Heart left ventricle (tissue), 16 donors: ENCODE measurements at regions not wholly inside any gene's neighbourhood (a gene's known extent, or its start where the extent isn't known, plus 50 kb on each side); places are given as distances from the start of the nearest gene placed in this dataset.
"Not testable (repeated sequence)": the region's sequence is repeated elsewhere in the genome, so short reads cannot be mapped to it uniquely, and the experiment has no call there.

Source experiments
- ATAC-seq, 4 donors: fragments of 200-7000 bp; cut with Tn5 transposase; one replicate each; pipeline ENCODE4 v1.9.1; 2020 to 2022; ENCODE audit warnings: moderate library complexity in 4 of 4, mild to moderate bottlenecking in 3 of 4, moderate number of reproducible peaks in 1 of 4
- DNase-seq, 5 donors: peaks; one replicate each; pipeline ENCODE4 v3.0.0-alpha.2; 2020
- H3K27ac ChIP-seq, 12 donors: fragments of 200-600 bp; sonication (generic) in 4 of 12; one replicate each; pipeline versions ENCODE4 v1.5.0 to v1.8.0; 2016 to 2022; ENCODE audit warnings: mild to moderate bottlenecking in 2 of 12
- H3K27me3 ChIP-seq, 9 donors: fragments of 200-600 bp; sonication (generic) in 2 of 9; one replicate each; pipeline versions ENCODE4 v1.5.1 to v1.8.0; 2016 to 2022; ENCODE audit warnings: mild to moderate bottlenecking in 3 of 9
- H3K36me3 ChIP-seq, 9 donors: fragments of 200-600 bp; sonication (generic) in 2 of 9; one replicate each; pipeline versions ENCODE4 v1.5.0 to v1.8.0; 2018 to 2022; ENCODE audit warnings: mild to moderate bottlenecking in 2 of 9
- H3K4me1 ChIP-seq, 12 donors: fragments of 200-600 bp; sonication (generic) in 4 of 12; one replicate each; pipeline versions ENCODE4 v1.5.0 to v1.8.0; 2016 to 2022; ENCODE audit warnings: mild to moderate bottlenecking in 3 of 12
- H3K4me3 ChIP-seq, 12 donors: fragments of 200-600 bp; sonication (generic) in 4 of 12; one replicate each; pipeline versions ENCODE4 v1.5.0 to v1.8.0; 2017 to 2022; ENCODE audit warnings: mild to moderate bottlenecking in 9 of 12, moderate library complexity in 4 of 12
- H3K9me3 ChIP-seq, 12 donors: fragments of 200-600 bp; sonication (generic) in 4 of 12; one replicate each; pipeline versions ENCODE4 v1.5.0 to v1.8.0; 2016 to 2022; ENCODE audit warnings: mild to moderate bottlenecking in 1 of 12
- POLR2A ChIP-seq, 2 donors: fragments of 450-650 bp; IDR thresholded peaks; one replicate each; pipeline ENCODE4 v1.6.1; 2017; ENCODE audit warnings: antibody characterized with exemption in 2 of 2, mild to moderate bottlenecking in 2 of 2, moderate library complexity in 2 of 2
- WGBS, 4 donors: extraction: QIAGEN DNeasy Blood & Tissue Kit in 2 of 4; methylation state at CpG; one replicate each; pipeline versions ENCODE4 v1.1.5 to v1.1.7; 2013 to 2018; 5-methylcytosine and 5-hydroxymethylcytosine counted together
- intact Hi-C, 10 donors: fragments of 100-400 bp; cut with DNase I; formaldehyde crosslinking; loops; one replicate each; pipeline versions ENCODE4 v1.11.1 to v1.14.2; 2022
- TF ChIP-seq, protein P1 (sequence below), 12 donors: fragments of 200-600 bp; sonication (generic) in 4 of 12; IDR thresholded peaks; one replicate each; pipeline versions ENCODE4 v1.5.0 to v1.8.0; 2018 to 2022; ENCODE audit warnings: antibody characterized with exemption in 12 of 12, mild to moderate bottlenecking in 5 of 12
- donor health status: ischemic (EF 13 %, LVEDD 7.1; RV severe dilation, severe dysfunction).
- donor health status: healthy with polysubstance abuse.
- donor health status: DM: no; HTN: yes; CAD: no.
- donor health status: DM: no; HTN: no; CAD: no.
- donor health status: ischemic (EF 25% LVEDD 6.9; RV normal size, moderate dysfunction).
- donor health status: ischemic (EF 25% LVEDD 5.7; RV mildly dilated, moderate dysfunction).
- donor health status: healthy.
- donor health status: DM: yes; HTN: yes; CAD: no.
- donor health status: ischemic (EF 35%, LVEDD 5.7; RV mildly dilated, moderate dysfunction).
- donor health status: nonischemic (EF 11% LVEDD 7.7; RV severe dilation, severe dysfunction).
- donor health status: DM: yes; HTN: yes; CAD: no.
- donor health status: PGD.
- donor health status: ischemic (EF 29% LVEDD 5.4; RV normal size, mild dysfunction).
- donor health status: nonischemic (EF 23%, LVEDD 6.1; RV moderate dilation, normal function).

DNA sequence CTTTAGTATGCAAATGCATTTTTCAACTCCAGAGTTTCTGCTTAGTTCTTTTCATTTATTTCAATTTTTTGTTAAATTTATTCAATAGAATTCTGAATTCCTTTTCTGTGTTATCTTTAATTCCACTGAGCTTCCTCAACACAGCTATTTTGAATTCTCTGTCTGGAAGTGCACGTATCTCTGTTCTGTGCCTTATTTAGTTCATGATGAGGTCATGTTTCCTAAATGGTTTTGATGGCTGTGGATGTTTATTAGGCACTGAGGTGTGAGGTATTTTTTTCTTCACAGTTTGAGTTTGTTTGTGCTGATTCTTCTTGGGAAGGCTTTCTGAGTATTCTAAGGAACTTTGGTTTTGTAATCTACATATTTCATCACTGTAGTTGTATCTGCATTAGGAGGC lies 2042.8 kb upstream of the RAG2 start:
- no peak for DNase-seq
- no peak for TF ChIP-seq POLR2A (IDR thresholded peaks at IDR 0.05)
- TF ChIP-seq, protein P1, sequence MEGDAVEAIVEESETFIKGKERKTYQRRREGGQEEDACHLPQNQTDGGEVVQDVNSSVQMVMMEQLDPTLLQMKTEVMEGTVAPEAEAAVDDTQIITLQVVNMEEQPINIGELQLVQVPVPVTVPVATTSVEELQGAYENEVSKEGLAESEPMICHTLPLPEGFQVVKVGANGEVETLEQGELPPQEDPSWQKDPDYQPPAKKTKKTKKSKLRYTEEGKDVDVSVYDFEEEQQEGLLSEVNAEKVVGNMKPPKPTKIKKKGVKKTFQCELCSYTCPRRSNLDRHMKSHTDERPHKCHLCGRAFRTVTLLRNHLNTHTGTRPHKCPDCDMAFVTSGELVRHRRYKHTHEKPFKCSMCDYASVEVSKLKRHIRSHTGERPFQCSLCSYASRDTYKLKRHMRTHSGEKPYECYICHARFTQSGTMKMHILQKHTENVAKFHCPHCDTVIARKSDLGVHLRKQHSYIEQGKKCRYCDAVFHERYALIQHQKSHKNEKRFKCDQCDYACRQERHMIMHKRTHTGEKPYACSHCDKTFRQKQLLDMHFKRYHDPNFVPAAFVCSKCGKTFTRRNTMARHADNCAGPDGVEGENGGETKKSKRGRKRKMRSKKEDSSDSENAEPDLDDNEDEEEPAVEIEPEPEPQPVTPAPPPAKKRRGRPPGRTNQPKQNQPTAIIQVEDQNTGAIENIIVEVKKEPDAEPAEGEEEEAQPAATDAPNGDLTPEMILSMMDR (IDR thresholded peaks at IDR 0.05) = no peak
- H3K4me1 ChIP-seq = peaks cover 0 to 3% (median 0%) of the 10 kb centered on the region in 12 donors
- H3K27ac ChIP-seq = peak overlapping the region in 5 of 12 donors; percentile 20 to 62 (median 55)
- peaks cover 0 to 28% (median 1%) of the 10 kb centered on the region in 12 donors for H3K9me3 ChIP-seq
- no peaks in the 10 kb centered on the region for H3K36me3 ChIP-seq
- no peak overlapping the region for H3K4me3 ChIP-seq
- no peaks in the 10 kb centered on the region for H3K27me3 ChIP-seq
- intact Hi-C loops = no loop called here
- ATAC-seq = peak in 3 of 4 donors; percentile 63 to 81 (median 70)
- 13 to 21% (median 16%) methylated on average over 1 of the region's 1 CpG for WGBS, 4 donors

DNA sequence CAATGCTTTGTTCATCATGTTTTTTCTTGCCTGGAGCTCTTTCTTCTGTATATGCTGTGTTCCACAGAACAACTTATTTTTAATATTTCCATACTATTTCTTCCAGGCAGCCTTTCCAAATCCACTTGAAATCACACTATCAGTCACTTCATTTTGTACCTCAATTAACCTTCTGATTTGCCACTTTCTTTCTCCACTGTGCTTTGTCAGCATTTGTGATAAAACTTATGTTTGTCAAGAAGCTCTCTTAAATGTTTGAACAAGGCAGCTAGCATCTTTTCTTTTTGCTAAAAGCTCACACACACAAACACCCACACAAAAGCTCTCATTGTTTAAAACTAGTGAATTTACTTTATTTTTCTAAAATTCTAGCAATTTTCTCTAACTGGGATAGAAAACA lies 2014.7 kb upstream of the RAG2 start:
- peaks cover 0 to 23% (median 6%) of the 10 kb centered on the region in 12 donors for H3K9me3 ChIP-seq
- TF ChIP-seq POLR2A (IDR thresholded peaks at IDR 0.05) = no peak
- no peak overlapping the region for H3K27ac ChIP-seq
- no peaks in the 10 kb centered on the region for H3K36me3 ChIP-seq
- ATAC-seq (no peak), DNase-seq (no peak)
- H3K4me1 ChIP-seq = no peaks in the 10 kb centered on the region
- H3K27me3 ChIP-seq = no peaks in the 10 kb centered on the region
- no peak overlapping the region for H3K4me3 ChIP-seq
- intact Hi-C loops = no loop called here

DNA sequence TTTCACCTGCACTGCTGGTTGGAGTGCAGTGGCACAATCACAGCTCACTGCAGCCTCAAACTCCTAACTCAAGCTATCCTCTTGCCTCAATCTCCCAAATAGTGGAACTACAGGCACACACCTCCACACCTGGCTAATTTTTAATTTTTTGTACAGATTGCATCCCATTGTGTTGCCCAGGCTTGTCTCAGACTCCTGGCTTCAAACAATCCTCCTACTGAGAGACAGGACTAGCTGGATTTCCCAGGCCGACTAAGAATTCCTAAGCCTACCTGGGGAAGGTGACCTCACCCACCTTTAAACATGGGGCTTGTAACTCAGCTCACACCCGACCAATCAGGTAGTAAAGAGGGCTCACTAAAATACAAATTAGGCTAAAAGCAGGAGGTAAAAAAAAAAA lies 2003.3 kb upstream of the RAG2 start:
- WGBS, 4 donors = 70 to 84% (median 73%) methylated on average over 2 of the region's 2 CpGs

DNA sequence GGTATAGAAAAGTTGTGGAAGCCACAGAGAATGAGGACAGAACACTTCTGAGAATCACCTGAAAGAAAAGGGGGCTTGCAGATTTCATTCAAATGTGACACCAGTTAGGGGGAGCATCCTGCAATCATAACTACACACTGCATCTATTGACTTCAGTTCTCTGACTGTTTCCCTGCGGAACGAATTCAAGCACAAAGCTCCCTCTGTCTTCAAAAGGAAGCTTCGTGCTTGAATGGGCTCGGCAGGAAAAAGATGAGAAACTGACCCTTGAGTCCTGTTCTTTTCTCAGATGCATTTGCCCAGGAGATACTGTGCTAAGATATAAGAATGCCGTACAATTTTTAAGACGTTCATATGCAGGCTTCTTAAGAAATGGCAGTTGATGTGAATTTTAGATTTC lies 2000.4 kb upstream of the RAG2 start:
- no peaks in the 10 kb centered on the region for H3K4me1 ChIP-seq
- DNase-seq (no peak), ATAC-seq (no peak)
- 38 to 59% (median 54%) methylated on average over 6 of the region's 6 CpGs for WGBS, 4 donors
- no peak overlapping the region for H3K27ac ChIP-seq
- no peaks in the 10 kb centered on the region for H3K27me3 ChIP-seq
- H3K9me3 ChIP-seq = peaks cover 0 to 8% (median 0%) of the 10 kb centered on the region in 12 donors
- H3K36me3 ChIP-seq = no peaks in the 10 kb centered on the region
- intact Hi-C loops = no loop called here
- no peak overlapping the region for H3K4me3 ChIP-seq
- TF ChIP-seq POLR2A (IDR thresholded peaks at IDR 0.05) = no peak
- TF ChIP-seq, protein P1 (IDR thresholded peaks at IDR 0.05) = no peak

More for the DNA sequence above, 2003.3 kb upstream of the RAG2 start:
- DNase-seq, H3K4me1 ChIP-seq, H3K27ac ChIP-seq, intact Hi-C loops, ATAC-seq, H3K9me3 ChIP-seq, H3K27me3 ChIP-seq, H3K36me3 ChIP-seq, H3K4me3 ChIP-seq: not testable (repeated sequence)

DNA sequence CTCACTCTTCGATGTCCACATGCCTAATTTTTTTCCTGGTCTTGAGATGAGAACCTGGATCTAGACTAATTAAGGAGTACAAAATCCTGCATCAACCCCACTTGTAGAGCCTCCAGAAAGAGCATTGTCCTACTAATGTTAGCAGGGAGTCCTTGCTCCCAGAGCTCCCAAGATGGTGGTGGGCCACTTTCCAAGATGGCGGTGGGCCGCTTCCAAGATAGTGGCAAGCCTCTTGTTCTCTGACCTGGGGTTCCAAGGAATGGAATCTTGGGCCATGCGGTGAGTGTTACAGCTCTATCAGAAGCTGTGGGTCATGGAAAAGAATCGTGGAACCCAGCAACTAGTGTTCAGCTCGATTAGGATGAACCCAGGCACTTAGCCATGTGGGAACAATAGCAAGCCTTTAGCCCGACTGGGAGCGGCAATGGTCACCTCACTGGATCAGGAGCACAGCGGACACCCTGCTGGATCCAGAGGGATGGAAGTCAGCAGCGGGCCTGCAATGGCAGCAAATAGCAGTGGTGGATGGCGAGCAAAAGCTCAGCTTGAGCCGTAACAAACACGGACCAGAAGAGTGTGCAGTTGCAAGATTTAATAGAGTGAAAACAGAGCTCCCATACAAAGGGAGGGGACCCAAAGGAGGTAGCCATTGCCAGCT lies 1997.5 kb upstream of the RAG2 start:
- H3K27me3 ChIP-seq, DNase-seq, intact Hi-C loops, H3K4me3 ChIP-seq, H3K36me3 ChIP-seq, H3K27ac ChIP-seq, H3K4me1 ChIP-seq, H3K9me3 ChIP-seq, ATAC-seq: not testable (repeated sequence)
- 90 to 91% (median 91%) methylated on average over 13 of the region's 13 CpGs for WGBS, 4 donors

DNA sequence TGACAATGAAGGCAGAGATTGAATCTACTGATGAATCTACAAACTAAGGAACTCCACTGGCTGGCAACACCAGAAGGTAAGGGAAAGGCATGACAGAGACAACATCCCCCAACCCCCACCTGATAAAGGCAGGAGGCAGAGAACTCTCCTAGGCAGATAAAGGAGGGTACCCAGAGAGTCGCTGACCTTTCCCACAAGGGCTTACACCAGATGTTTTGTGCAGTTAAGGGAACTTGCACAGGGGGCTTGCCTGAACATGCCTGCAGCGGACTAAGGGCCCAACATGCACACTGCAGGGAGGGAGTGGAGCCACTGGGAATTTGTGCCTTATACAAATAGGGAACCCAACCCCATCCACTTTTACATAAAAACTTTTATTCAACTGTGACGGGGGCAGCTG lies 1996.9 kb upstream of the RAG2 start:
- Histone ChIP-seq H3K36me3 (no peaks in the 10 kb centered on the region), H3K27ac (no peak overlapping the region), H3K4me1 (no peaks in the 10 kb centered on the region), H3K27me3 (no peaks in the 10 kb centered on the region), H3K4me3 (no peak overlapping the region), H3K9me3 (no peaks in the 10 kb centered on the region)
- ATAC-seq (no peak), DNase-seq (no peak)
- WGBS, 4 donors = 87 to 92% (median 89%) methylated on average over 3 of the region's 3 CpGs
- TF ChIP-seq, protein P1 (IDR thresholded peaks at IDR 0.05) = no peak
- no peak for TF ChIP-seq POLR2A (IDR thresholded peaks at IDR 0.05)
- intact Hi-C loops = no loop called here
